HG03097 (cell line): ENCODE measurements at regions not wholly inside any gene's neighbourhood (a gene's known extent, or its start where the extent isn't known, plus 50 kb on each side); places are given as distances from the start of the nearest gene placed in this dataset.
"Not testable (repeated sequence)": the region's sequence is repeated elsewhere in the genome, so short reads cannot be mapped to it uniquely, and the experiment has no call there.

Experiments
- ATAC-seq: cut with Tn5 transposase; IDR thresholded peaks from one replicate; pipeline ENCODE4 v1.9.1; 2021; ENCODE audit not compliant: unreplicated experiment, low FRiP score

- ATAC-seq = no peak
Measured at GRCh38 chr11:116328391-116328790, 444.4 kb downstream of the BUD13 start.

GRCh38 chr11:116326146-116326545 is 446.6 kb downstream of the BUD13 start:
- ATAC-seq = no peak

- no peak for ATAC-seq
Measured at GRCh38 chr11:116325247-116325646, 447.5 kb downstream of the BUD13 start.

- ATAC-seq = not testable (repeated sequence)
Measured at GRCh38 chr11:116324077-116324476, 448.7 kb downstream of the BUD13 start.

- ATAC-seq = no peak
Measured at GRCh38 chr11:116317212-116317611, 455.6 kb downstream of the BUD13 start.

- no peak for ATAC-seq
Measured at GRCh38 chr11:116314006-116314405, 458.8 kb downstream of the BUD13 start.

- no peak for ATAC-seq
Measured at GRCh38 chr11:116312570-116313391, 460.0 kb downstream of the BUD13 start.

- no peak for ATAC-seq
Measured at GRCh38 chr11:116311206-116311605, 461.6 kb downstream of the BUD13 start.

GRCh38 chr11:116310698-116311097 is 462.1 kb downstream of the BUD13 start:
- ATAC-seq = no peak

- no peak for ATAC-seq
Measured at GRCh38 chr11:116310226-116310625, 462.6 kb downstream of the BUD13 start.

GRCh38 chr11:116309446-116309845 is 463.3 kb downstream of the BUD13 start:
- no peak for ATAC-seq

- ATAC-seq = no peak
Measured at GRCh38 chr11:116302756-116303155, 470.0 kb downstream of the BUD13 start.

- ATAC-seq = no peak
Measured at GRCh38 chr11:116301141-116301540, 471.6 kb downstream of the BUD13 start.

- no peak for ATAC-seq
Measured at GRCh38 chr11:116300232-116300631, 472.6 kb downstream of the BUD13 start.

GRCh38 chr11:116294630-116295029 is 478.2 kb downstream of the BUD13 start:
- ATAC-seq = no peak

GRCh38 chr11:116287866-116288265 is 484.9 kb downstream of the BUD13 start:
- ATAC-seq = no peak

GRCh38 chr11:116285026-116285425 is 487.8 kb downstream of the BUD13 start:
- ATAC-seq = no peak

GRCh38 chr11:116283300-116283699 is 489.5 kb downstream of the BUD13 start:
- ATAC-seq = no peak

GRCh38 chr11:116282481-116282880 is 490.3 kb downstream of the BUD13 start:
- no peak for ATAC-seq

GRCh38 chr11:116281173-116282160 is 491.3 kb downstream of the BUD13 start:
- ATAC-seq = no peak

GRCh38 chr11:116279511-116279910 is 493.3 kb downstream of the BUD13 start:
- ATAC-seq = no peak
